WERI-Rb-1 (cell line): ENCODE measurements at regions not wholly inside any gene's neighbourhood (a gene's known extent, or its start where the extent isn't known, plus 50 kb on each side); places are given as distances from the start of the nearest gene placed in this dataset.

Experiments
- DNase-seq: peaks from one replicate; pipeline ENCODE4 v3.0.0-alpha.2; 2020
- H3K27ac ChIP-seq: fragments of 250-450 bp; sonication (Bioruptor Pico); 2 replicates; pipeline ENCODE4 v1.5.1; 2020; ENCODE audit warnings: mild to moderate bottlenecking, moderate library complexity
- H3K27me3 ChIP-seq: fragments of 250-450 bp; sonication (Bioruptor Pico); 2 replicates; pipeline ENCODE4 v1.5.1; 2021; ENCODE audit warnings: mild to moderate bottlenecking, low read depth, moderate library complexity; ENCODE audit not compliant: insufficient read depth, severe bottlenecking
- H3K36me3 ChIP-seq: fragments of 250-450 bp; sonication (Bioruptor Pico); 2 replicates; pipeline ENCODE4 v1.5.1; 2020; ENCODE audit warnings: mild to moderate bottlenecking, moderate library complexity
- H3K4me3 ChIP-seq: 2 replicates; pipeline ENCODE4 v1.5.1; 2011; ENCODE audit warnings: low read depth, mild to moderate bottlenecking, control low read depth, low read length
- H3K9me3 ChIP-seq: fragments of 250-450 bp; sonication (Bioruptor Pico); 2 replicates; pipeline ENCODE4 v1.5.1; 2021; ENCODE audit warnings: mild to moderate bottlenecking, moderate library complexity; ENCODE audit not compliant: severe bottlenecking
- TF ChIP-seq, protein P1 (sequence below): IDR thresholded peaks from 2 replicates; pipeline ENCODE4 v1.5.1; 2011; ENCODE audit warnings: low read depth, mild to moderate bottlenecking, control low read depth, inconsistent platforms, low read length

- peaks cover 14% of the 10 kb centered on the region for H3K9me3 ChIP-seq
- TF ChIP-seq, protein P1, sequence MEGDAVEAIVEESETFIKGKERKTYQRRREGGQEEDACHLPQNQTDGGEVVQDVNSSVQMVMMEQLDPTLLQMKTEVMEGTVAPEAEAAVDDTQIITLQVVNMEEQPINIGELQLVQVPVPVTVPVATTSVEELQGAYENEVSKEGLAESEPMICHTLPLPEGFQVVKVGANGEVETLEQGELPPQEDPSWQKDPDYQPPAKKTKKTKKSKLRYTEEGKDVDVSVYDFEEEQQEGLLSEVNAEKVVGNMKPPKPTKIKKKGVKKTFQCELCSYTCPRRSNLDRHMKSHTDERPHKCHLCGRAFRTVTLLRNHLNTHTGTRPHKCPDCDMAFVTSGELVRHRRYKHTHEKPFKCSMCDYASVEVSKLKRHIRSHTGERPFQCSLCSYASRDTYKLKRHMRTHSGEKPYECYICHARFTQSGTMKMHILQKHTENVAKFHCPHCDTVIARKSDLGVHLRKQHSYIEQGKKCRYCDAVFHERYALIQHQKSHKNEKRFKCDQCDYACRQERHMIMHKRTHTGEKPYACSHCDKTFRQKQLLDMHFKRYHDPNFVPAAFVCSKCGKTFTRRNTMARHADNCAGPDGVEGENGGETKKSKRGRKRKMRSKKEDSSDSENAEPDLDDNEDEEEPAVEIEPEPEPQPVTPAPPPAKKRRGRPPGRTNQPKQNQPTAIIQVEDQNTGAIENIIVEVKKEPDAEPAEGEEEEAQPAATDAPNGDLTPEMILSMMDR: no peak
- no peaks in the 10 kb centered on the region for H3K27me3 ChIP-seq
- H3K27ac ChIP-seq: no peak overlapping the region
- no peak for DNase-seq
- H3K36me3 ChIP-seq: no peaks in the 10 kb centered on the region
- H3K4me3 ChIP-seq: no peak overlapping the region
Observed at GRCh38 chr2:136492901-136493300, 272.4 kb upstream of the THSD7B start.

- H3K27ac ChIP-seq: no peak overlapping the region
- no peaks in the 10 kb centered on the region for H3K36me3 ChIP-seq
- TF ChIP-seq, protein P1: no peak
- no peak for DNase-seq
- peaks cover 14% of the 10 kb centered on the region for H3K9me3 ChIP-seq
- no peak overlapping the region for H3K4me3 ChIP-seq
- no peaks in the 10 kb centered on the region for H3K27me3 ChIP-seq
Observed at GRCh38 chr2:136490100-136490499, 275.2 kb upstream of the THSD7B start.

DNA sequence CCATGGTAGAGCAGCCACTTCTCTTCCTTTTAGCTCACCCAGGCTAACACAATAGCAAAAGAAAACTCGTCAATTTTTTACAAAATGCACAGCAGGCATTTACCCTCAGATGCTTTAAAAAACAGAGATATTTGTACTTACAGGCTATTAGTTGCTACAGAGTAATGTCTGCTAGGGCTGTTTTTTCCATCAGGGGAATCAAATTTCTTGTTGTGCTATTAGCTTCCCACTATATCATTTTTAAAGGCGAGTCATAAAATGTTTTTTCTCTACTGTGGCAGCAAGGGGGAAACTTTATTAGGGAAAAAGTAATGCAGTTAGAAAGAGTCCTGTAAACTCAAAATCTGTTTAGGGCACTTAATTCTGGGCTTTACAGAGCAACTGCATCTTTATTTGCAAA lies 277.9 kb upstream of the THSD7B start:
- Histone ChIP-seq H3K27ac (no peak overlapping the region), H3K4me3 (no peak overlapping the region), H3K9me3 (peaks cover 14% of the 10 kb centered on the region), H3K27me3 (no peaks in the 10 kb centered on the region), H3K36me3 (no peaks in the 10 kb centered on the region)
- DNase-seq: no peak
- TF ChIP-seq, protein P1: no peak

GRCh38 chr2:136486115-136486514 lies 279.2 kb upstream of the THSD7B start:
- Histone ChIP-seq H3K27ac (no peak overlapping the region), H3K9me3 (peaks cover 2% of the 10 kb centered on the region), H3K27me3 (no peaks in the 10 kb centered on the region), H3K4me3 (no peak overlapping the region), H3K36me3 (no peaks in the 10 kb centered on the region)
- no peak for DNase-seq
- TF ChIP-seq, protein P1: no peak

DNA sequence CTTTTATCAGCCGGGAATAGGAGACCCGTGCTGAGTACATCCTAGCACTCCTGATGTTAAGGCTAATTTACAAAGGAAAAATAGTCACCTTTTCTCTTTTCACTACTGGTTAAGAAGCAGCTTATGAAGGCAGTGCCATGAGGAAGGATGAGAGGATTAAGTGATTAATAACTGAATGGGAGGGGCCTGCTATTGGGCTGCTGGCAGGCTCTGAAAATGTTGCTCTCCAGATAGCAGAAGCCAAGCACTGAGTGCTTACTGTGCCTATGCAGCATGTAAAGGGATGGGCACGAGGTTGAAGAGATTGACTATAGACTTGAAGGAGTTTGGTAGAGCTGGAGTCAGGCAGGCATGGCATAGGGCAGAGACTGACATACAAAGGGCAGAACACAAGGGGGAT lies 282.4 kb upstream of the THSD7B start:
- no peaks in the 10 kb centered on the region for H3K27me3 ChIP-seq
- H3K27ac ChIP-seq: no peak overlapping the region
- peaks cover 3% of the 10 kb centered on the region for H3K9me3 ChIP-seq
- H3K4me3 ChIP-seq: no peak overlapping the region
- no peaks in the 10 kb centered on the region for H3K36me3 ChIP-seq
- TF ChIP-seq, protein P1: no peak
- DNase-seq: peak; percentile 58

DNA sequence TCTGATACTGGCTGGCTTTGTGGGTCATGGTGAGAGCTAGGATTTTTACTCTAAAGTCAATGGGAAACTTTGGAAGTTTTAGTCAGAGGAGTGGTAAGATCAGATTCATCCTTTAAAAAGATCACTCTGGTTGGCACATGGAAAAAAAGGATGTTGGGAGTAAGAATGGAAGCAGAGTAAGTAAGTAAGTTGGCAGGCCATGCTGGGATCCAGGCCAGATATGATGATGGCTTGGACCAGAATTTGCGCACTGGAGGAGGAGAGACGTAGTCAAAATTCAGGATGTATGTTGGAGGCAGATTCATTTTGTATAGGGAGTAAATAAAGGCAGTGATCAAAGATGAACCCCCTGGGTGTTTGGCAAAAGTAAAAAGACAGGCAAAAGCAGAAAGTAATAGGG lies 283.3 kb upstream of the THSD7B start:
- Histone ChIP-seq H3K27me3 (no peaks in the 10 kb centered on the region), H3K27ac (no peak overlapping the region), H3K4me3 (no peak overlapping the region), H3K36me3 (no peaks in the 10 kb centered on the region), H3K9me3 (peaks cover 3% of the 10 kb centered on the region)
- TF ChIP-seq, protein P1: no peak
- DNase-seq: no peak
